Caco-2 (cell line): ENCODE measurements at regions not wholly inside any gene's neighbourhood (a gene's known extent, or its start where the extent isn't known, plus 50 kb on each side); places are given as distances from the start of the nearest gene placed in this dataset.
"Not testable (repeated sequence)": the region's sequence is repeated elsewhere in the genome, so short reads cannot be mapped to it uniquely, and the experiment has no call there.

Source experiments
- BruUV-seq: library from RNA; stranded (reverse); fragments of 400-500 nt; replicated peaks from 2 replicates; lab custom pipeline; 2021; lab: Mats Ljungman, UMichigan
- CTCF ChIA-PET: fragments of 300-600 bp; sonication (Branson Sonifier 250); formaldehyde crosslinking; loops from one replicate; lab custom pipeline; 2022; ENCODE audit warnings: antibody characterized with exemption; lab: Charles Lee
- POLR2A ChIA-PET: fragments of 300-600 bp; sonication (Branson Sonifier 250); formaldehyde crosslinking; loops from one replicate; lab custom pipeline; 2022; ENCODE audit warnings: antibody characterized with exemption; lab: Charles Lee
- DNase-seq, 2 experiments: peaks; one replicate each; pipeline versions ENCODE4 v3.0.0 to v3.0.0-alpha.2; 2020 to 2022
- H3K27me3 ChIP-seq: replicated peaks from 2 replicates; pipeline ENCODE4 v1.6.0; 2011; ENCODE audit warnings: low read length; ENCODE audit not compliant: control insufficient read depth, insufficient read depth
- H3K36me3 ChIP-seq: 2 replicates; pipeline ENCODE4 v1.5.1; 2011; ENCODE audit warnings: low read length; ENCODE audit not compliant: control insufficient read depth, insufficient read depth
- H3K4me1 ChIP-seq: fragments of 250-450 bp; sonication (Bioruptor Pico); 2 replicates; pipeline ENCODE4 v1.5.1; 2020; ENCODE audit warnings: mild to moderate bottlenecking
- H3K4me3 ChIP-seq: 2 replicates; pipeline ENCODE4 v1.5.1; 2011; ENCODE audit warnings: low read depth, mild to moderate bottlenecking, control low read depth, low read length
- H3K9me3 ChIP-seq: fragments of 250-450 bp; sonication (Bioruptor Pico); 2 replicates; pipeline ENCODE4 v1.5.1; 2020; ENCODE audit warnings: mild to moderate bottlenecking, moderate library complexity
- H3K27ac Mint-ChIP-seq: one replicate; pipeline ENCODE4 v1.8.0; 2022; ENCODE audit warnings: mixed read lengths; ENCODE audit not compliant: unreplicated experiment
- H3K27me3 Mint-ChIP-seq: one replicate; pipeline ENCODE4 v1.8.0; 2022; ENCODE audit warnings: mixed read lengths; ENCODE audit not compliant: insufficient read depth, unreplicated experiment
- H3K36me3 Mint-ChIP-seq: one replicate; pipeline ENCODE4 v1.8.0; 2022; ENCODE audit warnings: mild to moderate bottlenecking, mixed read lengths; ENCODE audit not compliant: insufficient read depth, unreplicated experiment
- H3K4me1 Mint-ChIP-seq: one replicate; pipeline ENCODE4 v1.8.0; 2022; ENCODE audit warnings: low read depth, mixed read lengths; ENCODE audit not compliant: unreplicated experiment
- H3K4me3 Mint-ChIP-seq: one replicate; pipeline ENCODE4 v1.8.0; 2022; ENCODE audit warnings: mild to moderate bottlenecking, moderate library complexity, mixed read lengths; ENCODE audit not compliant: unreplicated experiment
- H3K9me3 Mint-ChIP-seq: one replicate; pipeline ENCODE4 v1.8.0; 2022; ENCODE audit warnings: mixed read lengths; ENCODE audit not compliant: unreplicated experiment
- CTCF ChIP-seq, 2 experiments: fragments of 200-600 bp in 1 of 2; IDR thresholded peaks; 1 replicate in 1 of 2; 2 replicates in 1 of 2; pipeline versions ENCODE4 v1.5.1 to v1.8.0; 2011 to 2022; ENCODE audit warnings: antibody characterized with exemption in 1 of 2, control low read depth in 1 of 2, inconsistent platforms in 1 of 2, low read depth in 1 of 2, low read length in 1 of 2, mild to moderate bottlenecking in 1 of 2, moderate library complexity in 1 of 2; ENCODE audit not compliant: insufficient read depth in 1 of 2, severe bottlenecking in 1 of 2, unreplicated experiment in 1 of 2
- intact Hi-C: fragments of 100-400 bp; cut with micrococcal nuclease; formaldehyde crosslinking; loops from one replicate; pipeline ENCODE4 v1.10.0; 2022; ENCODE audit not compliant: unreplicated experiment

DNA sequence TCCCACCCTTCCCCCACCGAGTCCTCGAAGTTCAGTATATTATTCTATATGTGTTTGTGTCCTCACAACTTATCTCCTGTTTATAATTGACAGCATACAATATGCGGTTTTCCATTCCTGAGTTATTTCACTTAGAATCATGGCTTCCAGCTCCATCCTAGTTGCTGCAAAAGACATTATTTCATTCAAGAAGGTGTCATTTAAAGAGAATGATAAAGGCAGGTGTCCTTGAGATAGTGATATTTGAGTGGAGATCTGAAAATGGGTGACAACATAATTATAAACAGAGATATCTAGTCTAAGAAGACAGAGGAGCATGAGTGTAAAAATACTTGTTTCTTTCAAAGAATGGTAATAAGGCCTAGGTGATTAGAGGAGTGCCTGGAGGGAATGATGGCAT, 876.8 kb downstream of the SLC6A15 start:
- ChIA-PET POLR2A (no interaction called here), CTCF (no interaction called here)
- no peaks in the 10 kb centered on the region for H3K27me3 Mint-ChIP-seq
- Histone ChIP-seq H3K36me3 (no peaks in the 10 kb centered on the region), H3K9me3 (no peaks in the 10 kb centered on the region), H3K27me3 (no peaks in the 10 kb centered on the region), H3K4me1 (no peaks in the 10 kb centered on the region), H3K4me3 (no peak overlapping the region)
- intact Hi-C loops, result no loop called here
- no peaks in the 10 kb centered on the region for H3K4me1 Mint-ChIP-seq
- TF ChIP-seq CTCF (IDR thresholded peaks at IDR 0.05; ENCODE audit: insufficient read depth in 1 of 2, low read depth in 1 of 2, low read length in 1 of 2, severe bottlenecking in 1 of 2, unreplicated experiment in 1 of 2), result no peak
- no peak overlapping the region for H3K4me3 Mint-ChIP-seq
- no peaks in the 10 kb centered on the region for H3K9me3 Mint-ChIP-seq
- BruUV-seq, result no TSS peak
- DNase-seq, result no peak
- H3K27ac Mint-ChIP-seq, result no peak overlapping the region
- H3K36me3 Mint-ChIP-seq, result no peaks in the 10 kb centered on the region

DNA sequence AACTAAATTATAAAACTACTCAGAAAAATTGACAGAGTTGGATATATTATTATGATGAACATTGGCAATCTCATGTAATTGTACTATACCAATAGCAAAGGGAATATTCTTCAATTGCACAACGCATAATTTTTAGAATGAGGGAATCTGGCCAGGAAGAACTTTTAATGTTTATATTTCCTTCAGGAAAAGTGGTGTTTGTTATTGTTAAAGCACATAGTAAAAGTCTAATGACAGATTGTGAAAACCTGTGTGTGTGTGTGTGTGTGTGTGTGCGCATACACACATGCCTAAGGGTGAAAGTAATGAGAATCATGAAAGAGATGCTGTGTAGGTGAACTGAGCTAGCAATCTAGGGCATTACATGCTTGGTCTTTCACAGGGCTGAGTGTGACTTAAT, 877.7 kb downstream of the SLC6A15 start:
- H3K36me3 Mint-ChIP-seq, result no peaks in the 10 kb centered on the region
- H3K4me3 ChIP-seq, result no peak overlapping the region
- no peak overlapping the region for H3K27ac Mint-ChIP-seq
- ChIA-PET CTCF (no interaction called here), POLR2A (no interaction called here)
- DNase-seq, result no peak
- H3K4me3 Mint-ChIP-seq, result no peak overlapping the region
- H3K9me3 Mint-ChIP-seq, result no peaks in the 10 kb centered on the region
- intact Hi-C loops, result no loop called here
- no peaks in the 10 kb centered on the region for H3K4me1 ChIP-seq
- no peaks in the 10 kb centered on the region for H3K36me3 ChIP-seq
- TF ChIP-seq CTCF (IDR thresholded peaks at IDR 0.05; ENCODE audit: insufficient read depth in 1 of 2, low read depth in 1 of 2, low read length in 1 of 2, severe bottlenecking in 1 of 2, unreplicated experiment in 1 of 2), result no peak
- H3K4me1 Mint-ChIP-seq, result no peaks in the 10 kb centered on the region
- no peaks in the 10 kb centered on the region for H3K9me3 ChIP-seq
- no peaks in the 10 kb centered on the region for H3K27me3 Mint-ChIP-seq
- no TSS peak for BruUV-seq
- no peaks in the 10 kb centered on the region for H3K27me3 ChIP-seq

- no peaks in the 10 kb centered on the region for H3K36me3 Mint-ChIP-seq
- BruUV-seq, result no TSS peak
- ChIA-PET CTCF (no interaction called here), POLR2A (no interaction called here)
- H3K9me3 ChIP-seq, result no peaks in the 10 kb centered on the region
- intact Hi-C loops, result no loop called here
- H3K4me1 ChIP-seq, result no peaks in the 10 kb centered on the region
- H3K36me3 ChIP-seq, result no peaks in the 10 kb centered on the region
- no peak for DNase-seq
- no peaks in the 10 kb centered on the region for H3K4me1 Mint-ChIP-seq
- no peak overlapping the region for H3K27ac Mint-ChIP-seq
- H3K4me3 Mint-ChIP-seq, result no peak overlapping the region
- H3K9me3 Mint-ChIP-seq, result no peaks in the 10 kb centered on the region
- no peak overlapping the region for H3K4me3 ChIP-seq
- H3K27me3 ChIP-seq, result no peaks in the 10 kb centered on the region
- no peaks in the 10 kb centered on the region for H3K27me3 Mint-ChIP-seq
- TF ChIP-seq CTCF (IDR thresholded peaks at IDR 0.05; ENCODE audit: insufficient read depth in 1 of 2, low read depth in 1 of 2, low read length in 1 of 2, severe bottlenecking in 1 of 2, unreplicated experiment in 1 of 2), result no peak
Observed at GRCh38 chr12:84033162-84033561, 879.4 kb downstream of the SLC6A15 start.

GRCh38 chr12:84018556-84019179, 893.9 kb downstream of the SLC6A15 start:
- intact Hi-C loops, H3K4me1 ChIP-seq, DNase-seq, POLR2A ChIA-PET, H3K4me3 Mint-ChIP-seq, H3K36me3 Mint-ChIP-seq, H3K9me3 ChIP-seq, H3K27me3 Mint-ChIP-seq, H3K36me3 ChIP-seq, H3K4me3 ChIP-seq, BruUV-seq, H3K27me3 ChIP-seq, H3K4me1 Mint-ChIP-seq, H3K27ac Mint-ChIP-seq: not testable (repeated sequence)
- CTCF ChIA-PET, result interaction anchor here (0.7 kb wide), 1 partner anchor 1849 kb away, joined by 3 read pairs; no protein-coding TSS in a partner anchor
- H3K9me3 Mint-ChIP-seq, result peaks cover 22% of the 10 kb centered on the region
